ENCODE measurements at regions not wholly inside any gene's neighbourhood (a gene's known extent, or its start where the extent isn't known, plus 50 kb on each side); places are given as distances from the start of the nearest gene placed in this dataset.

GRCh38 chr20:39364320-39364719 lies 402.2 kb downstream of the DHX35 start:
- no peak for TF ChIP-seq ZNF677 (tag by site-specific recombination; IDR thresholded peaks at IDR 0.05)
- no peak for TF ChIP-seq CTCF (tag by site-specific recombination; IDR thresholded peaks at IDR 0.05)
- no peak for TF ChIP-seq ZNF416 (tag by site-specific recombination; IDR thresholded peaks at IDR 0.05)
- no peak for TF ChIP-seq ZNF18 (tag by site-specific recombination; IDR thresholded peaks at IDR 0.05)
- no peak for TF ChIP-seq PRDM4 (tag by site-specific recombination; IDR thresholded peaks at IDR 0.05)
- no peak for TF ChIP-seq GLIS1 (tag by site-specific recombination; IDR thresholded peaks at IDR 0.05)
- no peak for TF ChIP-seq BCL11B (tag by site-specific recombination; IDR thresholded peaks at IDR 0.05; ENCODE audit: low read depth)

All from HEK293 (cell line).